NCI-H460 (cell line): ENCODE measurements at regions not wholly inside any gene's neighbourhood (a gene's known extent, or its start where the extent isn't known, plus 50 kb on each side); places are given as distances from the start of the nearest gene placed in this dataset.

Source experiments
- DNase-seq: peaks from one replicate; pipeline ENCODE4 v3.0.0-alpha.2; 2016; ENCODE audit warnings: low read depth; ENCODE audit errors: extremely low read depth

DNA sequence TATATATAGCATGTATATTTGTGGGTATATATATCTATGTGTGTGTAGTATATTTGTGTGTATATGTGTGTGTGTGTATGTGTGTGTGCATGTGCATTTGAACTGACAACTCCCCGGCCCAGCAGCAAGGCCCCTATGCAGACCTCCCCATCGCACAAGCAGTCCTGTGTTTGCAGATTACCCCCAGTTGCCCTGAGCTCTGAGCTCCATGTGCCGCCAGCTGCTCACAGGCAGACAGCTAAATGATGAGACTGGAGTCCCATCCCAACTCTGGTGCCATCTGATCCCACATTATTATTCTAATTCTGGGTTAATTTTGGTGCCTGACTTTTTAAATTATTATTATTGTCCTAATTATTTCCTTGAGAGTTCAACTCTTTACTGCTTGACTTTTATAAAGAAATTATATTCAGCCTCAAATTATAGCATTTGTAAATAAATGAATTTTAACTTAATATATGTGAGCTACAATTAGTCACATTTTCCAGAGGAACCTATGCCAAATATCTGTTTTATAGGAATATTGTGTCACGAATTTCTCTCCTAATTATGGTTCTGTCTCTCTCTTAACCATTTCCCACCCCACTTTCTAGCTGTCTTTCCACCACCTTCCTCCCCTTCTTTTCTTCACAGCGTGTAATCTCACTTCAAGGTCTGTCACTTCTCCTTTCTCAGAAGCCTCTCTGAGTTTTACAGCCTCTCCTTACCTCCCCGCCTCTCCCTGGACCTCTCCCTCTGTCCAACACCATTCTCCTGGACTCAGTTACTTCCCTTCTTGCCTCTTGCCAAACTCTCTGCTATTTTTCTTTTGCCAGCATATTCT, 90.6 kb upstream of the SYNDIG1 start:
- DNase-seq = no peak

DNA sequence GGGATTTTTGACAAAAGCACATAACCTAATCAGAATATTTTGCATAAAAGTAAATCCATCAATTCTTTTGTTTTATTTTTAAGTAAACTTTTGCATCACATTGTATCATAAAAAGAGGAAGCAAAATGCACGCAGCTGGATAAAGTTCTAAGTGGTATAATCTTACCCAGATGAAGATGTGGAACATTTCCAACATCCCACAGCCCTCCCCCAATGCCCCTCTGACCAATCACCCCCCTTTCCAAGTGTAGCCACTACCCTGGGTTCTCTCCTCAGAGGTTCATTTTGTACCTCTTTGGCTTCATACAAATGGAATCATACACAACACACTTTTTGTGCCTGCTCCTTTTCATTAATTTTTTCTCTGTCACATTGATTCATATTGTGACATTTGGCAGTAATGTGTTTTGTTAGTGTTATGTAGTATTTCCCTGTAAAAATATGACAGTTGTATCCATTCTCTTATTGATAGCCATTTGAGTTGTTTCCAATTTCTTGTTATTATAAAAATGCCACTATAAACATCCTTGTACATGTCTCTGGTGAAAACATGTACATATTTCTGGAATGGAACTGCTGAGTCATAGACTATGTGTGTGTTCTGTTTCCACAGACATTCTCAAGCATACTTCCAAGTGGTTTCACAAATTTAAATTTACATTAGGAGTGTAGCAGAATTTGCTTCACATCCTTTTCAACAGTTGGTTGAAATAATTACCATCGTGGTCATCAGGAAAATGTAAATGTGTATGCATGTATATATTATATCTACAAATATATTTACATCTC, 92.9 kb upstream of the SYNDIG1 start:
- no peak for DNase-seq

DNA sequence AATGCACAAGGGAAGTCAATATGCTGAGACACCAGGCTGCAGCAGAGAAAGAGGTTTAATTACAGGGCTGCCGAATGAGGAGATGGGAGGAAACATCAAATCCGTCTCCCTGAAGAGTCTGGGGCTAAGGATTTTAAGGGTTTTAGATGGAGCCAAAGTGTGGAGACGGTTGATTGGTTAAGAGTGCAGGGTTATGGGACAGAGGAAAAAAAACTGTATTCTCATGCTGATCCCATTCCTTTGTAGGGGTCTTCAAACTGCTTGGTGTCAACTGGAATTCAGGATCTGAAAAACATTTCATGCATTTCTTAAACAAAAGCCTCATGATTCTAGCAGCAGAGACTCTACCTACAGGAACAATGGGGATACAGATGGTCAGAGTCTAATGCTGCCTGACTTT, 96.1 kb upstream of the SYNDIG1 start:
- DNase-seq = no peak

DNA sequence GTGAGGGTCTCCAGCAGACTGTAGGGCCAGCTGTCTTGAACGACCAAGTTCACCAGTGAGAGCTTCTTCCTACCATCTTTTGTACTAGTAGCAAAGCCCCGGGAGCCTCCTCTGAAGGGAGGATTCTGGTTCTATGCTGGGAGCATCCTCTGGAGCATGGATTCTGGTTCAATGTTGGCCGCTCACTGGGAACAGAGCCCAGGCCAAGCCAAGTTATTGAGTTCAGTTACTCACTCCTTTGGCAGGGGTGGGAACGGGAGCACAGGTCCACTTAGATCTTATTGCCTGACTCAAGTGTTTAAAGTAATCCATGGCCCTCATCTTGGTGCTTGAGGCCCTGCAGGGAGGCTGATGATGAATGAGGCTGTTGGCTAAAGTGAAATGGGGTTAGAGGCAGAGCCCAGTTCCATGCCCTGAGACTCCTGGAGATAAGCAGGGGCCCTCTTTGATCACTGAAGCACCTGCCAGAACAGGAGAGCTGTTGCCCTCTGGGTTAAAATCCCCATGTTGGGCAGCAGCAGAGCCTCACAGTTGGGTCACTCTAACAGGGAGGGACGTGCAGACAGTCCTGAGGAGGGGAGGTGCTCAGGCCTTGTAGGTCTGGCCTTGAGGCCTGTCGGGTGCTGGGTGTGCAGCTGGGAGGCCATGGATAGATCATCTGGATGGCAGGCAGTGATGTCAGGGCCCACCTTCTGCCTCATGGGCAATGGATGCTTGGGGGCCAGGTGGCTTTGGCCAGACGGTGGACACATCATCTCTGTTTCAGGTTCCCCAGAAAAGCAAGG, 98.3 kb upstream of the SYNDIG1 start:
- no peak for DNase-seq

DNA sequence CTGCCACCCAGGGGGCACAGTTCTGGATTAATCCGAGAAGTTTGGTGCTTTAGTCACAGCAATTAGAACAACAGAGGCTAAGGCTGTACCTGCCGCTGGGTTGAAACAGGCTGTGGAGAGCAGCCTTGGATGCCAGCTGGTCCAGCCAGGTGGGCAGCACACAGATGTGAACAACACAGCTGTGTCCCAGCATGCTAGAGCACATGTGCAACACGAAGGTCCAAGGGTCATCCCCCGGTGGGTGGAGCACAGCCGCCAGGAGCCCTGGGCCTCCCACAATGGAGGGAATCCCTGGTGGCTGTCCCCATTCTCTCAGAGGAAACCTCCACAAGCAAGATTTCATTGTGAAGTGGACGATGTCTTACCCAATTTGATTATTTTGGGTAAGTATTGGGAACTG, 99.2 kb upstream of the SYNDIG1 start:
- DNase-seq = no peak

DNA sequence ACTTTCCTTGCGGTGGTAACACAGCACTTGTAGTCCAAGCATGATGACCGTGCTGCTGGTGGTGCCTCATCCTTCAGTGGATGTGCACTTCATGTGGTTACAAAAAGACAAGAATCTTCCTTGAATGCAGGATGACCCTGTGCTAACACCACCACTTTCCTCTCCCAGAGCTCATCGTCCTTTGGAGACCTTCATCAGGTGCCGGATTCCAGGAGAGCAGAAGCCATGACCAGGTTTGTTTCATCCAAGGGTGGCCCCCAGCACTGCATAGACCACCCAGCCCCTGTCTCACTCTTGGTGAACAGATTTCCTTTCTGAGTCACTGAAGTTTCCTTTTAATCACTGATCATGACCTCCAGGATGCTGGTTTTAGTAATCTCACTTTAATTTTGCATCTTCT, 101.2 kb upstream of the SYNDIG1 start:
- no peak for DNase-seq

DNA sequence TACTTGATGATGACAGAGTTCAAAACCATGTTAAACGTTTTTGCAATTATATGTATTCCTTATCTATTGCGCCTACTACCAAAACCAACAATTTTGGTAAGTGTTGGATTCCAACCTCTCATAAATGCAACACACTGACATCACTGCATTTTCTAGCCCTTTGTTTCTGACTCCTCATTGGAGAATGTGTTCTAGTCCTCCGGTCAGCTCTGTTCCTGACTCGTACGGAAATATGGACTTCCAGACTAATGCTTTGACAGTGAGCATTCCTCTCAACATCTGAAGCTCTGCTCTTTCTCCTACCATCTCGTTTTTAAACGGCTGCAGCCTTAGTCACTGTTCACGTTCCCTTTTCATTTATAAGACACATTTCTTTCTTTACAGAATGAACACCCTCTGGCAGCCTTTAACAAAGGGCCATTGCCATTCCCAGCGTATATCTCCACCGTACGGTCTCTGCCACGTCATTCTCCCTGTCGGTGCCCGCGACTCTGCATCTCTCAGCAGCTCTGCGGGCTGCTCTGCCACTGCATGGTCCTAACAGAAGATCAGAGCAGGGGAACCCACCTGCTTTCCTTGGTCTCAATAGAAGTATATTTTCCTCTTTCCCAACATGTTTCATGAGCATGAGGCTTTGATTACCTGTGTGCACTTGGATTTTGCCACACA, 103.0 kb upstream of the SYNDIG1 start:
- DNase-seq = no peak

DNA sequence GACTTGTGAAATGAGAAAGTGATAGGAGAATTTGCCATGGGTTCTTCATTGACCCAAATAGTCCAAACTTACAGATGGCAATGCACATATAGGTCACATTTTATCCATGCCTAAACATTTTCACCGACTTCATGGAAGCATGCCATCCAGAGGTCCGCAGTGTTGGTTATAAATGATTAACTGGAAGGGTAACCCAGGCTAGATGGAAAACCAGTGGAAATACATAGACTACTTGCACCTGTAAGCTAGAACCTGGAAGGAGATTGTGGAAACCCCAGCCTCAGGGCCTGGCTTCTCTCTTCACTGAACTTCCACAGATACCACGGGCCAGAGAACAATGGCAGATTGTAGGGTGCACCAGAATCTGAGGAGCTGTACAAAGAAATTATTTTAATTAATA, 103.8 kb upstream of the SYNDIG1 start:
- DNase-seq = no peak

DNA sequence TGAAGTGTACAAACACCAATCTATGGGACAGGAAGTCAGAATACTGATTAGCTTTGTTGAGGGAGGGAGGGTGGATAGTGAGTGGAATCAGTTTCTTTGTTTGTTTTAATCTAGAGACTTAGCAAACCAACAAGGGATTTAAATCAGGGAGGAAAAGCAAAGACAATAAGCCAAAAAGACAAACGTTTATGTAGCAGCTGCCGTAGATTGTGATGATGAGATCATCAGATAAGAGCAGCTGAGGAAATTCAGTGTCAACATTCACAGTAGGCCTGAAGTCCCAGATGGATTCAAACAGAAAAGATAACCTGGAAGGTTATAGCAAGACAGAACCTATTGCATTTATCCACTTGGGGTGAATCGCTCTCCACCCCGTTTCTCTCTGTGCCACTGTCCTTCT, 104.9 kb upstream of the SYNDIG1 start:
- DNase-seq = no peak

DNA sequence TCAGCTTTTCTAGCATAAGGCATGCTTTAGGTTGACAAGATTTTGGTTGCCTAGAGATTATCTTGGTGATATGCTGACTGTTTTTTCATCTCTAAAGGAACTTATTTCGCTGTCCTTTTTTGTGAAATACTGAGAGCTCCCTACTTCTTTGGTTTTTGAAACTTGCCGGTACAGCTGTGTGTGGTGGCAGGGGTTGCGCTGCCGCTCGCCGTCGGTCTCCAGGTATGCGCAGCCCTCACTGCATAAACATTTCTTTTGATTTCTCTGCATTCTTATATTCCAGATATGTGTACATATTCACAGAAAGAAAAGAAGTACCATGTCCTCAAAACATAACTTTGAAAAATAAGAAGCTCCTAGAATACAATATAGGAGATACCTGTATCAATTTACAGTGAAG, 106.4 kb upstream of the SYNDIG1 start:
- DNase-seq = no peak

DNA sequence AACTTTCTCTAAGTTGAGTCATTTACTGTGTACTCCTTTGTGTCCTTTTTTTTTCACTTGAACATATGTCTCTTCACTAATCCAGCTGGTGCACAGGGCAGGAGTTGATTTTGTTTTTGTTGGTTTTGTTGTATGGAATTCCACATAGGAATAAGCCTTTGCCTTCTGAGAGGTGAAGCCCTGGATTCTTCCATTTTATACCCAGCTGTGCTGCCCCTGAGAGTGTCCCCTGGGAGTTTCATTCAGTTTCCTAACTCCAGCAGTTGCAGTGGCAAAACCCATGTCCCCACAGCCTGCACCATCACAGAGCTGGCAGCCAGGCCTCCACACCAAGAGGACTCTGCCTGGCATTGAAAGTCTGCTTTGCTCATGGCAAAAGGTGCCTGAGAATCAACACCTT, 107.3 kb upstream of the SYNDIG1 start:
- DNase-seq = no peak

DNA sequence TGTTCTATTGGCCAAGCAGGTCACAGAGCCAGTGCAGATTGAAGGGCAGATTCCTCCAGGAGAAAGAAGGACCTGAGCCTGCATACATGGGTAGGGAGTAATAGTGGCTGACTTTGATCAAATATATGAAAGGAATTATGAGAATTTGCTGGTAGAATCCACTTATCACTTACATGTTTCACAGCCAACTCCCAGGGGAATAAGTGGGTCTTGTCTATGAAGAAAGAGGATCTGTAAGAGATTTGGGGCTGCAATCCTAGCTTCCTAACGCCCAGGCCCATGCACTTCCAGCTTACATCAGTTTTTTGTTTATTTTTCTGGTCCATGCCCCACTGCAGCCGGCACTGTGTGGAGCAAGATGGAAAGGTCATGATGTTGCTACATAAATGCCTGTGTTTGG, 107.9 kb upstream of the SYNDIG1 start:
- no peak for DNase-seq

DNA sequence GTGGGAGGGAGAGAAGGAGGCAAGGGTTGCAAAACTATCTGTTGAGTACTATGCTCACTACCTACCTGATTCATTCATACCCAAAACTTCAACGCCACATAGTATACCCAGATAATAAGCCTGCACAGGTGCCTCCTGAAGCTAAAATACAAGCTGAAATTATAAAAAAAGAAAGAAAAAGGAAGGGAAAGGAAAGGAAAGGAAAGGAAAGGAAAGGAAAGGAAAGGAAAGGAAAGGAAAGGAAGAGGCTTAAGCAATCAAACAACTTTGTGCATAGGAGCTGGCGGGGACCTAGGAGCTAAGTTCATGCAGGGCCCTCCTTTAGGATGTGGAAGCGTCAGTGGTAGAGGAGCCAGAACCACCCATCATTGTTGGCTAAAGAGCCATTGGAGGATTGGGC, 108.9 kb upstream of the SYNDIG1 start:
- DNase-seq = no peak

DNA sequence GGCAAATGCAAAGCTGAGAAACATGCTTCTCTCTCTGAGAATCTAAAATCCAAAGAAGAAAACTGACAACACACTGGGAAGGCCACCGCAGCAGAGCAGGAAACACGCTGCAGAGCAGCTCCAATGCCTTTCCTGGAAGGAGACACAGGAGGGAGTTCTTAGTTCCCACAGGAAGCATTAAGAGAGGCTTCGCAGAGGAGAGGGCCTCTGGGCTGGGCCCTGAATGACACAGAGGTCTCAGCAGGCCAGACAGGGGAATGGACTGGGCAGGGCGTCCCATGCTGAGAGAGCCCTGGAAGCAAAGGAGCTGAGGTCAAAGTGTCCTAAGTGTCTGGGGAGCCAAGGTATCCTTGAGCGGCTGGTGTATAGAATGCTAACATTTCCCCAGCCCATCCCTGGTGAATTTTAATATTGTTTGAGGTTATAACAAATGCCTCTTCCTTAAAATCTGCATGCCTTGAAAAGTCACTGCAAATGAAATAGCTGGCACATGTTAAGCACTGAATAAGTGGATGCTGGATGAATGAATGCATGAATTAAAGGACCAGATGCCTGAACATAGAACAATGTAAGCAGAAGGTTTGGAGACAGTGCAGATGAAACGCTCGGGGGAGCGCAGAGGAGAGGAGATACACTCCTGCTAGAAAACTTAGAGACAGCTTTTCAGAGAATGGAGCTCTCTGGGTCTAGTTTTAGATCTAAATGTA, 110.0 kb upstream of the SYNDIG1 start:
- DNase-seq = no peak

DNA sequence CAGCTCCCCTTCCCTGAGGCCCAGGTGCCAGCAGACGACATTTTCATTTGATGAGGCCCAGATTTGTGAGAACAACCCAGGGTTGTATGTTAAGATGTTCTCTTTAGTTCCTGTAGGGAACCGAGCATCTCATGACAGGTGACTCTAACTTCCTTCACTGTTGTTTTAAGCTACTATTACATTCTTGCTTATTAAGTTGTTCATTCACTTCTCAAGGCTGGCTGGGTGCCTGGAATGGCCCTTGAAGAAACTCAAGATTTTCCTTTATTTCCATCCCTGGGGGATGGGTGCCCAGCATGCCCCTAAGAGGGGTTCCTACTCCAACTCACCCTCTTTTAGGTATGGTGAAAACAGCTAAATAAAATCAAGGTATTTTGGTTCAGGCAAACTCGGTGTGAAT, 111.5 kb upstream of the SYNDIG1 start:
- DNase-seq = no peak

DNA sequence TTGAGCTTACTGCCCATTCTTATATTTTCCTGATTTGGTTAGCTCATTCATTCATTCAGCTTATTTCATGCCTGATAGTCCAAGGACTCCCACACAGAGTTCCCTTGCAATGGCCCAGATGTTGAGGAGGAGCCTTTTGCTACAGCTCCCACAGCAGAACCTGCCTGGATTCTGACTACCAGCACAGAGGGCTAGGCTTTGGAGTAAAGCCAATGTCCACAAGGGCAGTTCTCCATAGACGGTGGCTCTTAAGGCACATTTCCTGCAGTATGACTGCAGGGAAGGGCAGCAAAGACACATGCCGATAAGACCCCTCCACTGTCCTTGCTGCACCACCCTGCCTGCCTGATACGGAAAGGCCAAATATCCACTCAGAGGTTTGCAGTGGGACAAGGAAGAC, 112.3 kb upstream of the SYNDIG1 start:
- no peak for DNase-seq

DNA sequence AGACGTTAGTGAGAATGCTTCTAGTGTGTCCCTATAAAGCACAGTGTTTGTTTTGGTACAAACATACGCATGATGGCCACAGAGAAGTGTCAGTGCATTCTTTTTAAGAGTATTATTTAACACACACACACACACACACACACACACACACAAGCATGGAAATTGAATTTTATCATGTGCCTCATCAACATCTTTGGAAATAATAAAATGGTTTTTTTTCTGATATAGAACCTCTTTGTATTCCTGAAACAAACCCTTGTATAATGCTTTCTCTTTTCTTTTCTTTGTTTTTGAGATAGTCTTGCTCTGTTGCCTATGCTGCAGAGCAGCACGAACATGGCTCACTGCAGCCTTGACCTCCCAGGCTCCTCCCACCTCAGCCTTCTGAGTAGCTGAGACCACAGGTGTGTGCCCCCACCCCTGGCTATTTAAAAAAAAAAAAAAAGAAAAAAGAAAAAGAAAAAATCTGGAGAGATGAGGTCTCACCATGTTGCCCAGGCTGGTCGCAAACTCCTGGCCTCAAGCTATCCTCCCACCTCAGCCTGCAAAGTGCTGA, 116.2 kb upstream of the SYNDIG1 start:
- DNase-seq = no peak

DNA sequence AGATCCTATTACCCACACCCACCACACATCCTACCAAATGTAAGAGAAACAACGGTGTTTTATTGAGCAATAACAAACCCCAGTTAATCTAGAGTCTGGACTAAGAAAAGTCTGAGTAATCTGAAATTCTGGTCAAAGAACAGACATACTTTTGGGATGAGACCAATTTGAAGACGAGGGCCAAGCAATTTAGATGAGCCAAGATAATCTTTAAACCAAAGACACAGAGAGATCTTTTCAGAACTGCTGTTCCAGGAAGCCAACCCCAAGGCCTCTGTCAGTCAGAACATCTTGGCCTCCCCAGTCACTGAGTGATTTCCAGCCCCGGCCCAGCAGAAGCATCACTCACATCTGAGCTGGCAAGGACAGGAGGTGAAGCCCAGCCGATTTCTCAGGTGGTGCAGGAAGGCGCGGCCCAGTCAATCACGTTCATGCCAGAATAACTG, 118.5 kb upstream of the SYNDIG1 start:
- no peak for DNase-seq

DNA sequence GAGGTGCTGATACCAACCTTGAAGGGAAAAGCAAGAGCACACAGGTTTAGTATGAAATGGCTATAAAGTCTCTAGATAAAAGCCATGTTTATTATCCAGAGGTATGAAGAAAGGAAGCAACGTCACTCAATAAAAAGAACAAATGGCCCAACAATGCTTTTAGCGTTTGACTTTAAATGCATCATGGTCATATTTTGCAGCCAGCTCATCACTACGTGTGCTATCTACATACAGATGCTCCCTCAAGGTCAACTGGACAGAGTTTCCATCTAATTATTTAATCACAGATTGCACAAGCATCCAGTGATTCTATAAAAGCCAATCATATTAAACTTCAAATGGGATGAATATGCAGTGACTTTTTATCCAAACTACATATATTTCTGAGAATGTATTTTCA, 127.6 kb upstream of the SYNDIG1 start:
- no peak for DNase-seq

DNA sequence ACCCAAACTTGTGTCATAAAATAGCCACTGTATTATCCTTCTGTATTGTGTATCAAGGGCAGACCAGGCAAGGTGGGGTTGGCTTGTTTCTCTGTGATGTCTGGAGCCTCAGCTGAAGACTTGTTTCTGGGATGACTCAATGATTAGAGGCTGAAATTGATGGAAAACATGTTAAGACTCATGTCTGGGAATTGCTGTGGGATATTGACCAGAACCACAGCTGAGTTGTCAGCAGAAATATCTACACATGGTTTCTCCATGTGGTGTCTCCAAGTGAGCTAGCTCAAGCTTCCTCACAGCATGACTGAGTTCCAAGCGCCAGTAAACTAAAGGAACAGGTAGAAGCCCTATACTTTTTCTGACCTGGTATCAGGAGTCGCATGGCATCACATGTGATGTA, 128.5 kb upstream of the SYNDIG1 start:
- no peak for DNase-seq
